GM12873 (cell line): ENCODE measurements at regions not wholly inside any gene's neighbourhood (a gene's known extent, or its start where the extent isn't known, plus 50 kb on each side); places are given as distances from the start of the nearest gene placed in this dataset.

ENCODE experiments used
- TF ChIP-seq, protein P1 (sequence below): IDR thresholded peaks from 2 replicates; pipeline ENCODE4 v1.5.1; 2012; ENCODE audit warnings: low read depth, mild to moderate bottlenecking, moderate library complexity, low read length, control low read depth; ENCODE audit not compliant: insufficient read depth; ENCODE audit errors: missing control alignments

DNA sequence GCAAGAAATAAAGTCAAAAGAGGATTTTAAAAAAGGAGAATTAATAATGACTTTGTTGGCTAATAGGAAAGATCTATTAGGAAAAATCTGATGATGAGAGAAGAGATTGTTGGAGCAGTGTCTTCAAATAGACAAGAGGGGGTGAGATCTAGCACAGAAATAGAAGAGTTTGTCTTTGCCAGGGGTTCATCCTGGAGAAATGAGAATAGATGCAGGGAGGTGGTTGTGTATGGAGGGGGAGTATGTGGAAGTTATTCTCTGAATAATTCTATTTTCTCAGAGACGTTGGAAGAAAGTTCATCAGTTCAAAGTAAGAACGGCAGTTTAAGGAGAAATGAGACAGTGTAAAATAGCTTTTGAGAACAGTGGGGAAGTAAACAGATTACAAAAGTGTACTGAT, 161.3 kb downstream of the TM2D1 start:
- TF ChIP-seq, protein P1, sequence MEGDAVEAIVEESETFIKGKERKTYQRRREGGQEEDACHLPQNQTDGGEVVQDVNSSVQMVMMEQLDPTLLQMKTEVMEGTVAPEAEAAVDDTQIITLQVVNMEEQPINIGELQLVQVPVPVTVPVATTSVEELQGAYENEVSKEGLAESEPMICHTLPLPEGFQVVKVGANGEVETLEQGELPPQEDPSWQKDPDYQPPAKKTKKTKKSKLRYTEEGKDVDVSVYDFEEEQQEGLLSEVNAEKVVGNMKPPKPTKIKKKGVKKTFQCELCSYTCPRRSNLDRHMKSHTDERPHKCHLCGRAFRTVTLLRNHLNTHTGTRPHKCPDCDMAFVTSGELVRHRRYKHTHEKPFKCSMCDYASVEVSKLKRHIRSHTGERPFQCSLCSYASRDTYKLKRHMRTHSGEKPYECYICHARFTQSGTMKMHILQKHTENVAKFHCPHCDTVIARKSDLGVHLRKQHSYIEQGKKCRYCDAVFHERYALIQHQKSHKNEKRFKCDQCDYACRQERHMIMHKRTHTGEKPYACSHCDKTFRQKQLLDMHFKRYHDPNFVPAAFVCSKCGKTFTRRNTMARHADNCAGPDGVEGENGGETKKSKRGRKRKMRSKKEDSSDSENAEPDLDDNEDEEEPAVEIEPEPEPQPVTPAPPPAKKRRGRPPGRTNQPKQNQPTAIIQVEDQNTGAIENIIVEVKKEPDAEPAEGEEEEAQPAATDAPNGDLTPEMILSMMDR = no peak

DNA sequence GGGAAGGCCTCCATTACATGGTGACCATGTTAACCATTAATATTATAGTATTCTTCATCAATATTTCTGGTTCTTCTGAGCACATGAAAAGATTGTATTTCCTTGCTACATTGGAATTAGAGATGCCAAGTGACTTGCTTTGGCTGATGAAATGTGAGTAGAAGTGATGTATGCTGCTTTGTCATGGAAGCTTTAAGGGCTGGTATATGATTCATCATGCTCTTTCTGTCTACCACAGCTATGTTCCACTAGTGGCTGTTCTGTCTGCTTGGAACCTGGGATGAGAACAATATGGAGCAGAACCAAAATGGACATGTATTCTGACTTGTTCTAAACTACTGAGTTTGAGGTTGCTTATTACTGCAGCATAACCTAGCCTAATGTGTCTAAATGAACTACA, 163.3 kb downstream of the TM2D1 start:
- TF ChIP-seq, protein P1 = no peak

DNA sequence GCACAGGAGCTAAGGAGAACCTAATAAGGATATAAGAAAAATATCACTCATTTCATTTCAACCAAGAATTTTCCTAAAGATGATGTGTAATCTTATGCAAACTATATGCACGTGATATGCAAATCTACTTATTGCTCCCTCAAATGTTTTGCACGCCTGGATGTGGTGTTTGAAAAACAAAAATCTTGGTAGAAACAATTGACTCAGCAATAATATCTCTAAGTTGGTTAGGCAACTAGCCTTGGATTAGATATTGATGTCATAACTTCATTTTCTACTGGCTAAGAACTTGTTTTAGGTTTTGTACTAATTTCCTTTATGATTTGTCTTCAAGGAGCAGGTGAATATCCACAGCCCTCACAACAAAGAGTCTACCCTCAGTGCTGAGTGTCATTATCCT, 164.6 kb downstream of the TM2D1 start:
- TF ChIP-seq, protein P1 = no peak

DNA sequence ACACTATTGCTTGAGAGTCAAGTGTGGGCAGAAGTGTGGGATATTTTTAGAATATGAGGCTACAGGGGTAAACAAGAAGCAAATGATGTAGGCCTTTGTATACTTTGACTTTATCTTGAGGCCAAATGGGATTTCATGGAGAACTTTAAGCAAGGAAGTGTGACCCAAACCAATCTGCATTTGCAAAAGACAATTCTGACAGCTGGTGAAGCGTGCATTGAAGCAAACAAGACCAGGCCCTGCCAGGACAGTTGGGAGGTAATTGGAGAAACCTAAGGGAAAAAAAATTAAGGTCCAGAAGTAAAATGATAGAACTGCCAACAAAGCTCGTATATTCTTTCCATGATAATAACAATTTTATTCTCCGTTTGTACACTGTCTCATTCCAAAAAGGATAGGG, 168.3 kb downstream of the TM2D1 start:
- TF ChIP-seq, protein P1 = no peak

DNA sequence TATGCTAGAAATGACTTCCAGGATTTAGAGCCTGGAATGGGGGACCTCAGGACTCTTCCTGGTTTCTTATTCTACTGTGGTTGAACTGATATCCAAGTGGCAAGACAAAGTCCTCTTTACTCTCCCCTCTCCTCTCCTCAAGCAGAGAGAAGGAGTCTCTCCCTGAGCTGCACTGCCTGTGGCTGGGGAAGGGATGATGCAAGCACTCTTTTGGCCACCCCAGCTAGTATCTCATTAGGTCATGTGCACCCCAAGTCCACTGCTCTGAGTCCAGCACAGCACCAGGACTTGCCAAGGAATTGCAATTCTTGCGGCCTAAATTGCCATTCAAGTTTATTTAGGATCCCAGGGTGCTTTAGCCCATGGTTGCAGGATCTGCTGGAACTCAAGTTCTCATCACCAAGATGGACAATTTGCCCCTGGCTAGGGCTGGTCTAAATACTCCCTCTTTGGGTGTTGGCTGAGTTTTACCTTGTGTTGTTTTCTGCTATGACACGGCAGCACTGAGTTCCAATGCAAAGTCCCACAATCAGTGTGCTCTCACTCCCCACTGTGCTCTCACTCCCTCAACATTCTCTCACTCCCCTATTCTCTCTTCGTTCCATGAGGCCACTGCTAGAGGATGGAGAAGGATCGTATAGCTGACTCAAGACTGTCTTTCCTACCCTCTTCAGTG, 172.2 kb downstream of the TM2D1 start:
- TF ChIP-seq, protein P1 = no peak

DNA sequence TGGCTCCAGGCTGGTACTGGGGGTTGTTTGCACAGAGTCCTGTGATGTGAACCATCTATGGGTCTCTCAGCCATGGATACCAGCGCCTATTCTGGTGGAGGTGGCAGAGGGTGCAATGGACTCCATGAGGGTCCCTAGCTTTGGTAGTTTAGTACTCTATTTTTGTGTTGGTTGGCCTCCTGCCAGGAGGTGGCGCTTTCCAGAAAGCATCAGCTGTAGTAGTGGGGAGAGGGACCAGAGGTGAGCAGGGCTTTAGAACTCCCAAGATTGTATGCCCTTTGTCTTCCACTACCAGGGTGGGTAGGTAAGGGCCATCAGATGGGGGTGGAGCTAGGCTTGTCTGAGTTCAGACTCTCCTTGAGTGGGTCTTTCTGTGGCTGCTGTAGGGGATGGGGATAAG, 177.6 kb downstream of the TM2D1 start:
- TF ChIP-seq, protein P1 = peak; percentile 46

DNA sequence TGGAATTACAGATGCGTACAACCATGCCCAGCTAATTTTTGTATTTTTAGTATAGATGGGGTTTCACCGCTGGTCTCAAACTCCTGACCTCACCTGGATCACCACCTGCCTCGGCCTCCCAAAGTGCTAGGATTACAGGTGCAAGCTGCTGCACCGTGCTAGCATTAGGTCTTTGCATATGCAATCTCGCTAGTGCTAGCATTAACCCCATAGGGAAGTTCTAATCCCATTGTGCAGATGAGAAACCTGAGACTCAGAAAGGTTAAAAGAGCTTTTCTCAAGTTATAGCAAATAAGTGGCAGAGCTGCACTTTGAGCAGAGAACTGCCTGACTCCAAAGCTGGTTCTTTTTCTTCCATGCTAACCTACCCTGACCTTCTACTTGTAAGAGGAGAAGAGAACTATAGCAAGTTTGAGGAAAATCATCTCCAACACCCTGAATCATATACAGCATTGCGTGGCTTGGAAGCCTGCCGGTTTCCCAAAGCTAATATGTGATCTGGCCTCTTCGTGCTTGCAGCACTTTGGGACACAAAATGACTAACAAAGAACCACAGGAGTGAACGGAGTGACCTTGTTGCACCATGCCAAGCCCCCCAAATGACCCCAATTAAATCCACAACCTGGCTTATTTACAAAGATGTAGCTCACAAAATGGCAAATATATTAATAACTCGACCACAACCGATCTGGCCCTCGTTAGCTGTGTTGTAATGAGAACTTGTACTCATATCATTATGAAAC, 185.1 kb downstream of the TM2D1 start:
- TF ChIP-seq, protein P1 = no peak
